ENCODE measurements at regions not wholly inside any gene's neighbourhood (a gene's known extent, or its start where the extent isn't known, plus 50 kb on each side); places are given as distances from the start of the nearest gene placed in this dataset.

GRCh38 chr5:52648726-52649125, 139.0 kb upstream of the ITGA1 start:
- TF ChIP-seq CTCF (IDR thresholded peaks at IDR 0.05) (no peak), POLR2A (IDR thresholded peaks at IDR 0.05) (no peak), EP300 (IDR thresholded peaks at IDR 0.05) (no peak)
- no peaks in the 10 kb centered on the region for H3K36me3 ChIP-seq
- peaks cover 0 to 8% (median 0%) of the 10 kb centered on the region in 4 donors for H3K9me3 ChIP-seq
- no peak overlapping the region for H3K27ac ChIP-seq
- no peak overlapping the region for H3K4me3 ChIP-seq
- WGBS, 2 donors: 47 to 52% methylated on average over 2 of the region's 2 CpGs
- no peak for DNase-seq (ENCODE audit: low spot score in 2 of 2)
- H3K27me3 ChIP-seq: no peaks in the 10 kb centered on the region
- H3K4me1 ChIP-seq: no peaks in the 10 kb centered on the region

- peaks cover 0 to 4% of the 10 kb centered on the region in 2 donors for H3K27me3 ChIP-seq
- TF ChIP-seq EP300 (IDR thresholded peaks at IDR 0.05) (no peak), CTCF (IDR thresholded peaks at IDR 0.05) (no peak), POLR2A (IDR thresholded peaks at IDR 0.05) (no peak)
- DNase-seq (ENCODE audit: low spot score in 2 of 2): no peak
- no peak overlapping the region for H3K27ac ChIP-seq
- H3K4me1 ChIP-seq: peaks cover 0 to 4% (median 0%) of the 10 kb centered on the region in 4 donors
- WGBS, 2 donors: 86 to 88% methylated on average over 1 of the region's 1 CpG
- H3K9me3 ChIP-seq: no peaks in the 10 kb centered on the region
- no peaks in the 10 kb centered on the region for H3K36me3 ChIP-seq
- H3K4me3 ChIP-seq: no peak overlapping the region
Observed at GRCh38 chr5:52655163-52655562, 132.6 kb upstream of the ITGA1 start.

GRCh38 chr5:52656569-52657246, 131.0 kb upstream of the ITGA1 start:
- DNase-seq (ENCODE audit: low spot score in 2 of 2): no peak
- no peaks in the 10 kb centered on the region for H3K9me3 ChIP-seq
- peaks cover 0 to 4% of the 10 kb centered on the region in 2 donors for H3K27me3 ChIP-seq
- no peak overlapping the region for H3K4me3 ChIP-seq
- no peaks in the 10 kb centered on the region for H3K36me3 ChIP-seq
- H3K4me1 ChIP-seq: peaks cover 0 to 4% (median 0%) of the 10 kb centered on the region in 4 donors
- no peak overlapping the region for H3K27ac ChIP-seq
- 53 to 58% methylated on average over 4 of the region's 4 CpGs for WGBS, 2 donors
- TF ChIP-seq CTCF (IDR thresholded peaks at IDR 0.05): no peak
- TF ChIP-seq EP300 (IDR thresholded peaks at IDR 0.05): no peak
- no peak for TF ChIP-seq POLR2A (IDR thresholded peaks at IDR 0.05)

GRCh38 chr5:52657247-52657645, 130.5 kb upstream of the ITGA1 start:
- Histone ChIP-seq H3K4me1 (peaks cover 0 to 4% (median 0%) of the 10 kb centered on the region in 4 donors), H3K27ac (no peak overlapping the region), H3K36me3 (no peaks in the 10 kb centered on the region), H3K9me3 (no peaks in the 10 kb centered on the region), H3K27me3 (peaks cover 0 to 4% of the 10 kb centered on the region in 2 donors), H3K4me3 (no peak overlapping the region)
- no peak for DNase-seq (ENCODE audit: low spot score in 2 of 2)
- 4 to 6% methylated on average over 3 of the region's 3 CpGs for WGBS, 2 donors
- no peak for TF ChIP-seq EP300 (IDR thresholded peaks at IDR 0.05)
- TF ChIP-seq CTCF (IDR thresholded peaks at IDR 0.05): peak in 4 of 5 experiments; percentile 39 to 55 (median 52)
- TF ChIP-seq POLR2A (IDR thresholded peaks at IDR 0.05): no peak

GRCh38 chr5:52658246-52658645, 129.5 kb upstream of the ITGA1 start:
- H3K27me3 ChIP-seq: peaks cover 0 to 4% of the 10 kb centered on the region in 2 donors
- no peak for DNase-seq (ENCODE audit: low spot score in 2 of 2)
- no peaks in the 10 kb centered on the region for H3K9me3 ChIP-seq
- H3K4me1 ChIP-seq: peaks cover 0 to 4% (median 0%) of the 10 kb centered on the region in 4 donors
- TF ChIP-seq EP300 (IDR thresholded peaks at IDR 0.05) (no peak), CTCF (IDR thresholded peaks at IDR 0.05) (no peak), POLR2A (IDR thresholded peaks at IDR 0.05) (no peak)
- no peaks in the 10 kb centered on the region for H3K36me3 ChIP-seq
- 92 to 93% methylated on average over 2 of the region's 2 CpGs for WGBS, 2 donors
- no peak overlapping the region for H3K4me3 ChIP-seq
- H3K27ac ChIP-seq: no peak overlapping the region
